ENCODE measurements at regions not wholly inside any gene's neighbourhood (a gene's known extent, or its start where the extent isn't known, plus 50 kb on each side); places are given as distances from the start of the nearest gene placed in this dataset.
"Not testable (repeated sequence)": the region's sequence is repeated elsewhere in the genome, so short reads cannot be mapped to it uniquely, and the experiment has no call there.

- not testable (repeated sequence) for DNase-seq (ENCODE audit: low read depth)
Measured at GRCh38 chr7:68843985-68844384, 754.3 kb upstream of the AUTS2 start.

- DNase-seq (ENCODE audit: low read depth) = no peak
Measured at GRCh38 chr7:68846811-68847325, 751.4 kb upstream of the AUTS2 start.

- DNase-seq (ENCODE audit: low read depth) = no peak
Measured at GRCh38 chr7:68853254-68853653, 745.0 kb upstream of the AUTS2 start.

GRCh38 chr7:68857571-68857970 is 740.7 kb upstream of the AUTS2 start:
- no peak for DNase-seq (ENCODE audit: low read depth)

- no peak for DNase-seq (ENCODE audit: low read depth)
Measured at GRCh38 chr7:68858497-68858896, 739.8 kb upstream of the AUTS2 start.

- DNase-seq (ENCODE audit: low read depth) = no peak
Measured at GRCh38 chr7:68861171-68861570, 737.1 kb upstream of the AUTS2 start.

GRCh38 chr7:68862261-68862660 is 736.0 kb upstream of the AUTS2 start:
- no peak for DNase-seq (ENCODE audit: low read depth)

- DNase-seq (ENCODE audit: low read depth) = no peak
Measured at GRCh38 chr7:68862736-68863135, 735.5 kb upstream of the AUTS2 start.

GRCh38 chr7:68865351-68866199 is 732.7 kb upstream of the AUTS2 start:
- DNase-seq (ENCODE audit: low read depth) = no peak

- no peak for DNase-seq (ENCODE audit: low read depth)
Measured at GRCh38 chr7:68866200-68866570, 732.1 kb upstream of the AUTS2 start.

- DNase-seq (ENCODE audit: low read depth) = not testable (repeated sequence)
Measured at GRCh38 chr7:68866721-68867120, 731.6 kb upstream of the AUTS2 start.

- DNase-seq (ENCODE audit: low read depth) = no peak
Measured at GRCh38 chr7:68868978-68869377, 729.3 kb upstream of the AUTS2 start.

- DNase-seq (ENCODE audit: low read depth) = no peak
Measured at GRCh38 chr7:68873616-68874015, 724.7 kb upstream of the AUTS2 start.

- no peak for DNase-seq (ENCODE audit: low read depth)
Measured at GRCh38 chr7:68875857-68876256, 722.4 kb upstream of the AUTS2 start.

GRCh38 chr7:68887116-68887515 is 711.2 kb upstream of the AUTS2 start:
- not testable (repeated sequence) for DNase-seq (ENCODE audit: low read depth)

GRCh38 chr7:68888971-68889385 is 709.3 kb upstream of the AUTS2 start:
- DNase-seq (ENCODE audit: low read depth) = no peak

GRCh38 chr7:68892236-68892635 is 706.0 kb upstream of the AUTS2 start:
- no peak for DNase-seq (ENCODE audit: low read depth)

- DNase-seq (ENCODE audit: low read depth) = no peak
Measured at GRCh38 chr7:68893411-68893810, 704.9 kb upstream of the AUTS2 start.

GRCh38 chr7:68899156-68899555 is 699.1 kb upstream of the AUTS2 start:
- DNase-seq (ENCODE audit: low read depth) = not testable (repeated sequence)

GRCh38 chr7:68900096-68900495 is 698.2 kb upstream of the AUTS2 start:
- DNase-seq (ENCODE audit: low read depth) = no peak

- DNase-seq (ENCODE audit: low read depth) = no peak
Measured at GRCh38 chr7:68904630-68905029, 693.6 kb upstream of the AUTS2 start.

- no peak for DNase-seq (ENCODE audit: low read depth)
Measured at GRCh38 chr7:68911754-68912153, 686.5 kb upstream of the AUTS2 start.

GRCh38 chr7:68914006-68914405 is 684.3 kb upstream of the AUTS2 start:
- DNase-seq (ENCODE audit: low read depth) = no peak

All from fibroblast of the conjunctiva (primary cell).